SU-DHL-6 (cell line): ENCODE measurements at regions not wholly inside any gene's neighbourhood (a gene's known extent, or its start where the extent isn't known, plus 50 kb on each side); places are given as distances from the start of the nearest gene placed in this dataset.

ENCODE experiments used
- EZH2phosphoT487 ChIP-seq: fragments of 200-600 bp; sonication (generic), shearing (Covaris generic); conservative IDR thresholded peaks from 2 replicates; pipeline ENCODE4 v1.6.1; 2018; ENCODE audit warnings: mild to moderate bottlenecking, antibody characterized with exemption, low read length, moderate library complexity, mixed read lengths
- TF ChIP-seq, protein P1 (sequence below): fragments of 200-600 bp; sonication (generic); IDR thresholded peaks from one replicate; pipeline ENCODE4 v1.5.1; 2017; ENCODE audit warnings: antibody characterized with exemption, mild to moderate bottlenecking, low read length, moderate library complexity; ENCODE audit not compliant: insufficient read depth, poor library complexity, severe bottlenecking

DNA sequence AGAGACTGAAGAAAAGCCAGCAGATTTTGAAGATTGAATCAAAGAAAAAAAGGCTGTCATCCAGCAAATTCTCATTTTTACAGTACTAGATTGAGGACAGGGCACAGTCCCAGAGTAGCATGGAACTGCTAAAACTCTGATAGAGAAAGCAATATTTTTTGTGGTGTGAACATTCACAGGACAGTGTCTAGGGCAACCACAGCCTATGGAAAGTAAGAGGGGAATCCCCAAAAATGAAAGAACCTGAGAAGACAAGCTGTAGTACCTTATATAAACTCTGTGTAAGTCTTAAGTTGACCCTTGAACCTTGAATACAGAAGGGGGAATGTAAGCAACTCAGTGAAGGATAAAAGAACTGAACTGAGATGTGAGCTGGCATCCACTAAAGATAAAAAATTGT lies 540.3 kb downstream of the HINT1 start:
- TF ChIP-seq, protein P1, sequence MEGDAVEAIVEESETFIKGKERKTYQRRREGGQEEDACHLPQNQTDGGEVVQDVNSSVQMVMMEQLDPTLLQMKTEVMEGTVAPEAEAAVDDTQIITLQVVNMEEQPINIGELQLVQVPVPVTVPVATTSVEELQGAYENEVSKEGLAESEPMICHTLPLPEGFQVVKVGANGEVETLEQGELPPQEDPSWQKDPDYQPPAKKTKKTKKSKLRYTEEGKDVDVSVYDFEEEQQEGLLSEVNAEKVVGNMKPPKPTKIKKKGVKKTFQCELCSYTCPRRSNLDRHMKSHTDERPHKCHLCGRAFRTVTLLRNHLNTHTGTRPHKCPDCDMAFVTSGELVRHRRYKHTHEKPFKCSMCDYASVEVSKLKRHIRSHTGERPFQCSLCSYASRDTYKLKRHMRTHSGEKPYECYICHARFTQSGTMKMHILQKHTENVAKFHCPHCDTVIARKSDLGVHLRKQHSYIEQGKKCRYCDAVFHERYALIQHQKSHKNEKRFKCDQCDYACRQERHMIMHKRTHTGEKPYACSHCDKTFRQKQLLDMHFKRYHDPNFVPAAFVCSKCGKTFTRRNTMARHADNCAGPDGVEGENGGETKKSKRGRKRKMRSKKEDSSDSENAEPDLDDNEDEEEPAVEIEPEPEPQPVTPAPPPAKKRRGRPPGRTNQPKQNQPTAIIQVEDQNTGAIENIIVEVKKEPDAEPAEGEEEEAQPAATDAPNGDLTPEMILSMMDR: no peak
- no peak for TF ChIP-seq EZH2phosphoT487
